AG09309 (cell line): ENCODE measurements at regions not wholly inside any gene's neighbourhood (a gene's known extent, or its start where the extent isn't known, plus 50 kb on each side); places are given as distances from the start of the nearest gene placed in this dataset.

Source experiments
- DNase-seq: peaks from one replicate; pipeline ENCODE4 v3.0.0-alpha.2; 2010; ENCODE audit warnings: low read depth
- H3K4me3 ChIP-seq: 2 replicates; pipeline ENCODE4 v1.5.1; 2011; ENCODE audit warnings: mild to moderate bottlenecking, low read depth, low read length, moderate library complexity; ENCODE audit not compliant: control insufficient read depth
- TF ChIP-seq, protein P1 (sequence below): IDR thresholded peaks from 2 replicates; pipeline ENCODE4 v1.5.1; 2011; ENCODE audit warnings: mild to moderate bottlenecking, low read depth, low read length, inconsistent platforms; ENCODE audit not compliant: insufficient read depth, control insufficient read depth; ENCODE audit errors: missing control alignments

DNA sequence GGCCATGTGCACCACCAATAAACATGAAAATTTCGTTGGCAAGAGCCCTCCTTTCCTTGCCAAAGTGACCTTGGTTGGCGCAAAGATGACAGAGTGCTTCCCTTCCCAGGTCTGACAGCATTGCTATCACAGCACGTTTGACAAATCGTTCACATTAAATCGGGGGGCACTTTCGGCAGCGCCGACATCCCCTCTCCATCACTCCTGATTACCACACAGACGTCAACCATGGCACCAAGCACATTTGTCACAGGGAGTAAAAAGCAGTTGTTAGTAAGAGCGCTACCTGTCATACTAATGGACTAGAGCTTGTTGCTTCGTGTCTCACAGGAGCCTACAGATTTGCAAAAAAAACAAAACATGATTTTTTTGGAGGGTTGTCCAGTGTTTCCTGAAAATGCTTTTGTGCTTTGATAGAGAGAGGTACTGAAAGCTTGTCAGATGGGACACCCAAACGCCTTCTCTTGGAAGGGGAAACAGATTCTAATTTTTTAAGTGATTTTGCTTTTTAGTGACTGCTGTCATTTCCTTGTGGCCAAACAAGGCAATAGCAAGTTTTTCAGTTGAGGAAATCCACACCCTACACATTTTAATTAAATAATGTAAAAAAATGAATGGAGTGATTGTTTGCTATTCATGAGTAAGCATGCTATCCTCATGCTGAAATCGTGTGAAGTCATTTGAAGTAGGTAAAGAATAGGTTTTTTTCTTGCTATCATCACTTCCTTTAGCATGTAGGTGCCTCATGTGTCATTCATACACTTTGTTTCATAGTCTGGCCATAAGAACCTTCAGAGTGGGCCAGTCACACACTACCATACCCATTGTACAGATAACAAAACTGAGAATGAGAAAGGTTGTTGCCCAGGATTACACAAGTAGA, 682.8 kb upstream of the WWC1 start:
- H3K4me3 ChIP-seq: no peak overlapping the region
- TF ChIP-seq, protein P1, sequence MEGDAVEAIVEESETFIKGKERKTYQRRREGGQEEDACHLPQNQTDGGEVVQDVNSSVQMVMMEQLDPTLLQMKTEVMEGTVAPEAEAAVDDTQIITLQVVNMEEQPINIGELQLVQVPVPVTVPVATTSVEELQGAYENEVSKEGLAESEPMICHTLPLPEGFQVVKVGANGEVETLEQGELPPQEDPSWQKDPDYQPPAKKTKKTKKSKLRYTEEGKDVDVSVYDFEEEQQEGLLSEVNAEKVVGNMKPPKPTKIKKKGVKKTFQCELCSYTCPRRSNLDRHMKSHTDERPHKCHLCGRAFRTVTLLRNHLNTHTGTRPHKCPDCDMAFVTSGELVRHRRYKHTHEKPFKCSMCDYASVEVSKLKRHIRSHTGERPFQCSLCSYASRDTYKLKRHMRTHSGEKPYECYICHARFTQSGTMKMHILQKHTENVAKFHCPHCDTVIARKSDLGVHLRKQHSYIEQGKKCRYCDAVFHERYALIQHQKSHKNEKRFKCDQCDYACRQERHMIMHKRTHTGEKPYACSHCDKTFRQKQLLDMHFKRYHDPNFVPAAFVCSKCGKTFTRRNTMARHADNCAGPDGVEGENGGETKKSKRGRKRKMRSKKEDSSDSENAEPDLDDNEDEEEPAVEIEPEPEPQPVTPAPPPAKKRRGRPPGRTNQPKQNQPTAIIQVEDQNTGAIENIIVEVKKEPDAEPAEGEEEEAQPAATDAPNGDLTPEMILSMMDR: no peak
- no peak for DNase-seq

DNA sequence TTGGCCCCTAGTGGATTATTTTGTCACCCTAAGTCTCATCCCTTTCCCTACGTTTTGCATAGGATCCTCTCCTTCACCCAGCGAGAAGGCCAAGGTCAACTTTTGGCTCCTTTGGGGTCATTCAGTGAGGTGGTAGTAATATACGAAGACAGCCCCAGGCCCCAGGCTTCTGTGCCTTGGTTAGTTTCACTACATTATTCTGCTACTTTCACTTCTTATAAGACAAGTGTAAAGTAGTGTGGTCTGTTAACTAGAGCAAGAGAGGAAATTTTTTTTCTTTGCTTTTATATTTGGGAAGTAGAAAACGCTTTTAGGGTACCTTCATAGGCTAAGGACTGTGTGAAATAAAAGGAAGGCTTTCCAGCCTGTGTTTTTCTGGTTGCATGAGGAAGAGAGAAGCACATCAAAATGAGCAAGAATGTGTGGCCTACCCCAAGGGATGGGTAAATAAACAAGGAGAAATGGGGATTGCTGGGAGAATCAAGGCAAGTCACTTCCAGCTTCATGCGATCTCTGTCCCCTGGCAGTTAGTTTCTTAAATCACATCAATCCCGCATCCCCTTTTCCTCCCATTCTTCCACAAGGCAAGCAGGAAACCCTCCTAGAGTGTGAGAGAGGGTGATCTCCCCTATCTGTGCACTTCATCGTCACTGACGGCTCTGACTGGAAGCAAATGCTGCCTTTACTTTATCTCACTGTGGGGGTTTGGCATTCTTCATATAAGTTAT, 677.0 kb upstream of the WWC1 start:
- H3K4me3 ChIP-seq: no peak overlapping the region
- TF ChIP-seq, protein P1: no peak
- DNase-seq: no peak

DNA sequence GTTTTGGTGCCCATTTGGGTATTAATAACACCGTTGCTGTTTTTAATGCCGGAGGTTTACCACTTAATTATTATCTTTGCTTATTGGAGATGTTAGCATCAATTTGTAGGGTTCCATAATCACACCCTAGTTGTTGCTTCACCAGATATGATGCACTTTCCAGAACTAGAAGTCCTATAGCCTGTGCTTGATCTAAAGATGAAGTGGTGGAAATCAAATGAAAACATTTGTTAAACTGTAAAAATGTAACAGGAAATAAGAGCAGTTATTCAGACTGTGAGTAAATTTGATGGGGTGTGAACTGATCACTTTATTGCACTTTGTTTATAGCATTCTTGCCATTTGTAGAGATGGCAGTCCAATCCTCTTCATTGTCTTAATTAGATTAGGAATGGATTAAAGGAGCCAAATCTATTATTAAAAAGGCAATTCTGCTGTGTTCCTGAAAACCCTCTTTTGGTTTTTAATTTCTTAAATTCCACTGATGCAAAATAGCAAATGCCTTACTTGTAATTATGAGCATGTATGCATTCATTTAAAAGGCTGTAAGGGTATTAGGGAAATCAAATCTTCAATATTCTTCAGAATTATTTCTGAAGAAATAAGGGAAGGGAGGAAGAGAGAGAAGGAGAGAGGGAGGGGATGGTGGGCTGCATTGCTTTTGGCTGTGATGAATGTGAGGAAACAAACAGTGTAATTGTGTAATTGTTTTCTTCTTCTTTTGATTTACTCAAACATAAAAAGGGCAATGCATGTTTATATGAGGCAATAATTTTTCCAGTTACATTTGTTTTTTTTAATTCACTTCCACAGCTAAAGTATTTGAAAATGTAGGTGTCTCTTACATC, 675.2 kb upstream of the WWC1 start:
- no peak for DNase-seq
- H3K4me3 ChIP-seq: no peak overlapping the region
- TF ChIP-seq, protein P1: no peak

DNA sequence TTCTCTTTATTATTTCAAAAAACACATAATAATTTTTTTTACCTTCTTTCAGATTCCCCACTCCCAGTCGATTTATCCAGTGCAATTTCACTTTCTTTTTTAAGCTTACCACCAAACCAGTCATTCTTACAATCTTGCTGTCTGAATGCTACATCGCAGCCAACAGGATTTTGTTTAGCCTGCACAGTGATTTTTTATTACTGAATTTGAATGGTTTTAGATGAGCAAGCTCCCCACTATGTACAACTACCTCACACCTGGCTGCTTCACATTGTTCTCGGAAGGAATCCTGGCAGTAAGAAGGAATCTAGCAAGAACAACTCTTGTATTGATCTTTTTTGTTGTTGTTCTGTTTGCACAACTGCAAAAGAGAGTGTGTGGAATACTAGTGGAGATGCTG, 668.1 kb upstream of the WWC1 start:
- TF ChIP-seq, protein P1: no peak
- H3K4me3 ChIP-seq: no peak overlapping the region
- no peak for DNase-seq

DNA sequence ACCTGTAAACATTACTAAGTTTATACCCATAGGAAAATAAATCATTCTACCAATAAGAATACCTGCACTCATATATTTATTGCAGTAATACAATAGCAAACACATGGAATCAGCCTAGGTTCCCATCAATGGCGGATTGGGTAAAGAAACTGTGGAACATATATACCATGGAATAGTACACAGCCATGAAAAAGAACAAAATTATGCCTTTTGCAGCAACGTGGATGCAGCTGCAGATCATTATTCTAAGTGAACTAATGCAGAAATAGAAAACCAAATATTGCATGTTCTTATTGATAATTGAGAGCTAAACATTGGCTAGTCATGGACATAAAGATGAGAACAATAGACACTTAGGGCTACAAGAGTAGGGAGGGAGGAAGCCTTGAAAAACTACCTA, 667.4 kb upstream of the WWC1 start:
- DNase-seq: no peak
- no peak overlapping the region for H3K4me3 ChIP-seq
- TF ChIP-seq, protein P1: no peak
